ENCODE measurements at regions not wholly inside any gene's neighbourhood (a gene's known extent, or its start where the extent isn't known, plus 50 kb on each side); places are given as distances from the start of the nearest gene placed in this dataset.
"Not testable (repeated sequence)": the region's sequence is repeated elsewhere in the genome, so short reads cannot be mapped to it uniquely, and the experiment has no call there.

GRCh38 chr17:71511266-71511995, 609.4 kb upstream of the SOX9 start:
- Histone ChIP-seq H3K27me3 (ENCODE audit: insufficient read depth, poor library complexity, severe bottlenecking) (no peaks in the 10 kb centered on the region), H3K4me3 (replicated peaks; ENCODE audit: insufficient read depth, low read length) (no peak overlapping the region), H3K27ac (replicated peaks) (no peak overlapping the region)
- TF ChIP-seq SPI1 (IDR thresholded peaks at IDR 0.05; ENCODE audit: borderline replicate concordance, low read depth) (no peak), POLR2AphosphoS5 (IDR thresholded peaks at IDR 0.05; ENCODE audit: low read depth) (no peak), REST (IDR thresholded peaks at IDR 0.05; ENCODE audit: insufficient replicate concordance, low read depth) (no peak), GABPA (IDR thresholded peaks at IDR 0.05; ENCODE audit: low read depth) (no peak), CTCF (IDR thresholded peaks at IDR 0.05; ENCODE audit: insufficient read depth, low read length) (no peak)
- DNase-seq (ENCODE audit: low read depth in 1 of 2, low spot score in 1 of 2): no peak

- not testable (repeated sequence) for H3K27ac ChIP-seq (replicated peaks); H3K4me3 ChIP-seq (replicated peaks; ENCODE audit: insufficient read depth, low read length); H3K27me3 ChIP-seq (ENCODE audit: insufficient read depth, poor library complexity, severe bottlenecking); DNase-seq (ENCODE audit: low read depth in 1 of 2, low spot score in 1 of 2)
Observed at GRCh38 chr17:71513725-71514124, 607.1 kb upstream of the SOX9 start.

- no peak for DNase-seq (ENCODE audit: low read depth in 1 of 2, low spot score in 1 of 2)
- no peak overlapping the region for H3K27ac ChIP-seq (replicated peaks)
- no peak for TF ChIP-seq POLR2AphosphoS5 (IDR thresholded peaks at IDR 0.05; ENCODE audit: low read depth)
- no peak for TF ChIP-seq GABPA (IDR thresholded peaks at IDR 0.05; ENCODE audit: low read depth)
- TF ChIP-seq REST (IDR thresholded peaks at IDR 0.05; ENCODE audit: insufficient replicate concordance, low read depth): no peak
- TF ChIP-seq CTCF (IDR thresholded peaks at IDR 0.05; ENCODE audit: insufficient read depth, low read length): no peak
- no peak for TF ChIP-seq SPI1 (IDR thresholded peaks at IDR 0.05; ENCODE audit: borderline replicate concordance, low read depth)
- no peaks in the 10 kb centered on the region for H3K27me3 ChIP-seq (ENCODE audit: insufficient read depth, poor library complexity, severe bottlenecking)
- H3K4me3 ChIP-seq (replicated peaks; ENCODE audit: insufficient read depth, low read length): no peak overlapping the region
Observed at GRCh38 chr17:71516149-71516548, 604.7 kb upstream of the SOX9 start.

- TF ChIP-seq POLR2AphosphoS5 (IDR thresholded peaks at IDR 0.05; ENCODE audit: low read depth) (no peak), SPI1 (IDR thresholded peaks at IDR 0.05; ENCODE audit: borderline replicate concordance, low read depth) (no peak), CTCF (IDR thresholded peaks at IDR 0.05; ENCODE audit: insufficient read depth, low read length) (no peak), REST (IDR thresholded peaks at IDR 0.05; ENCODE audit: insufficient replicate concordance, low read depth) (no peak), GABPA (IDR thresholded peaks at IDR 0.05; ENCODE audit: low read depth) (no peak)
- Histone ChIP-seq H3K4me3 (replicated peaks; ENCODE audit: insufficient read depth, low read length) (no peak overlapping the region), H3K27me3 (ENCODE audit: insufficient read depth, poor library complexity, severe bottlenecking) (no peaks in the 10 kb centered on the region), H3K27ac (replicated peaks) (no peak overlapping the region)
- no peak for DNase-seq (ENCODE audit: low read depth in 1 of 2, low spot score in 1 of 2)
Observed at GRCh38 chr17:71519285-71519684, 601.5 kb upstream of the SOX9 start.

Measured in HL-60 (cell line).